ENCODE measurements at regions not wholly inside any gene's neighbourhood (a gene's known extent, or its start where the extent isn't known, plus 50 kb on each side); places are given as distances from the start of the nearest gene placed in this dataset.

- TF ChIP-seq EP300 (IDR thresholded peaks at IDR 0.05) (no peak), POLR2A (IDR thresholded peaks at IDR 0.05) (no peak), POLR2AphosphoS5 (IDR thresholded peaks at IDR 0.05) (no peak), CTCF (IDR thresholded peaks at IDR 0.05) (no peak)
Observed at GRCh38 chr1:217315346-217315745, 315.5 kb downstream of the GPATCH2 start.

GRCh38 chr1:217313096-217313495 lies 317.8 kb downstream of the GPATCH2 start:
- Histone ChIP-seq H3K27ac (no peak overlapping the region), H3K9me3 (no peaks in the 10 kb centered on the region), H3K4me3 (no peak overlapping the region), H3K4me1 (no peaks in the 10 kb centered on the region), H3K27me3 (no peaks in the 10 kb centered on the region), H3K36me3 (no peaks in the 10 kb centered on the region)
- ATAC-seq (ENCODE audit: low FRiP score in 2 of 2): no peak
- WGBS, 2 donors: 87 to 93% methylated on average over 1 to 5 of the region's 5 CpGs
- TF ChIP-seq CTCF (IDR thresholded peaks at IDR 0.05) (no peak), EP300 (IDR thresholded peaks at IDR 0.05) (no peak), POLR2A (IDR thresholded peaks at IDR 0.05) (no peak), POLR2AphosphoS5 (IDR thresholded peaks at IDR 0.05) (no peak)
- no peak for DNase-seq

More at GRCh38 chr1:217315346-217315745, 315.5 kb downstream of the GPATCH2 start:
- Histone ChIP-seq H3K4me1 (no peaks in the 10 kb centered on the region), H3K9me3 (no peaks in the 10 kb centered on the region), H3K27ac (no peak overlapping the region), H3K27me3 (no peaks in the 10 kb centered on the region), H3K4me3 (no peak overlapping the region), H3K36me3 (no peaks in the 10 kb centered on the region)
- WGBS, 2 donors: 36 to 49% methylated on average over 1 of the region's 1 CpG
- no peak for ATAC-seq (ENCODE audit: low FRiP score in 2 of 2)
- DNase-seq: no peak

DNA sequence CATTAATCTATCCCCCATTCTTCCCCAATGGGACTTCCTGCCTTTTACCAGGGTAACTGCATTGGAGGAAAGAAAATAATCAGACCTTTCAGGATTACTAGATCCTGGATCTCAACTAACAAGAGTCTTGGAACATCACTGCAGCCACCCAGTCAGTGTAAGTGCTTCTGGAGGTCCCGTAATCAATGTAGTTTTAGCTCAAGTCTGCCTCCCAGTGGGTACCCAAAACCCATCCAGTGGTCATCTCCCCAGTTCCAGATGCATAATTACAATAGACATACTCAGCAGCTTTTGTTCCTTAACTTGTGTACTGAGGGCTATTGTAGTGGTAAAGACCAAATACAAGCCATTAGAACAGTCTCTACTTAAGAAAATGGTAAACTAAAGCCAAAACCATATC lies 319.1 kb downstream of the GPATCH2 start:
- no peak for DNase-seq
- no peak for TF ChIP-seq CTCF (IDR thresholded peaks at IDR 0.05)
- no peak for TF ChIP-seq EP300 (IDR thresholded peaks at IDR 0.05)
- no peak for TF ChIP-seq POLR2AphosphoS5 (IDR thresholded peaks at IDR 0.05)
- no peak for TF ChIP-seq POLR2A (IDR thresholded peaks at IDR 0.05)
- Histone ChIP-seq H3K27ac (no peak overlapping the region), H3K36me3 (no peaks in the 10 kb centered on the region), H3K4me1 (no peaks in the 10 kb centered on the region), H3K27me3 (no peaks in the 10 kb centered on the region), H3K9me3 (no peaks in the 10 kb centered on the region), H3K4me3 (no peak overlapping the region)
- no peak for ATAC-seq (ENCODE audit: low FRiP score in 2 of 2)
- 50 to 54% methylated on average over 1 of the region's 1 CpG for WGBS, 2 donors

- WGBS, 2 donors: 82% methylated on average over 2 of the region's 2 CpGs
- no peak for DNase-seq
- no peak for ATAC-seq (ENCODE audit: low FRiP score in 2 of 2)
- TF ChIP-seq POLR2AphosphoS5 (IDR thresholded peaks at IDR 0.05): no peak
- no peak for TF ChIP-seq EP300 (IDR thresholded peaks at IDR 0.05)
- TF ChIP-seq CTCF (IDR thresholded peaks at IDR 0.05): no peak
- no peak for TF ChIP-seq POLR2A (IDR thresholded peaks at IDR 0.05)
- Histone ChIP-seq H3K36me3 (no peaks in the 10 kb centered on the region), H3K4me1 (no peaks in the 10 kb centered on the region), H3K27me3 (no peaks in the 10 kb centered on the region), H3K4me3 (no peak overlapping the region), H3K9me3 (no peaks in the 10 kb centered on the region), H3K27ac (no peak overlapping the region)
Observed at GRCh38 chr1:217311269-217311668, 319.6 kb downstream of the GPATCH2 start.

- Histone ChIP-seq H3K27ac (no peak overlapping the region), H3K4me3 (no peak overlapping the region), H3K9me3 (no peaks in the 10 kb centered on the region), H3K27me3 (no peaks in the 10 kb centered on the region), H3K4me1 (no peaks in the 10 kb centered on the region), H3K36me3 (no peaks in the 10 kb centered on the region)
- DNase-seq (no peak), ATAC-seq (ENCODE audit: low FRiP score in 2 of 2) (no peak)
- 58 to 68% methylated on average over 1 of the region's 1 CpG for WGBS, 2 donors
- TF ChIP-seq CTCF (IDR thresholded peaks at IDR 0.05): no peak
- no peak for TF ChIP-seq EP300 (IDR thresholded peaks at IDR 0.05)
- TF ChIP-seq POLR2A (IDR thresholded peaks at IDR 0.05): no peak
- no peak for TF ChIP-seq POLR2AphosphoS5 (IDR thresholded peaks at IDR 0.05)
Observed at GRCh38 chr1:217281332-217281731, 349.6 kb downstream of the GPATCH2 start.
